ENCODE measurements at regions not wholly inside any gene's neighbourhood (a gene's known extent, or its start where the extent isn't known, plus 50 kb on each side); places are given as distances from the start of the nearest gene placed in this dataset.

DNA sequence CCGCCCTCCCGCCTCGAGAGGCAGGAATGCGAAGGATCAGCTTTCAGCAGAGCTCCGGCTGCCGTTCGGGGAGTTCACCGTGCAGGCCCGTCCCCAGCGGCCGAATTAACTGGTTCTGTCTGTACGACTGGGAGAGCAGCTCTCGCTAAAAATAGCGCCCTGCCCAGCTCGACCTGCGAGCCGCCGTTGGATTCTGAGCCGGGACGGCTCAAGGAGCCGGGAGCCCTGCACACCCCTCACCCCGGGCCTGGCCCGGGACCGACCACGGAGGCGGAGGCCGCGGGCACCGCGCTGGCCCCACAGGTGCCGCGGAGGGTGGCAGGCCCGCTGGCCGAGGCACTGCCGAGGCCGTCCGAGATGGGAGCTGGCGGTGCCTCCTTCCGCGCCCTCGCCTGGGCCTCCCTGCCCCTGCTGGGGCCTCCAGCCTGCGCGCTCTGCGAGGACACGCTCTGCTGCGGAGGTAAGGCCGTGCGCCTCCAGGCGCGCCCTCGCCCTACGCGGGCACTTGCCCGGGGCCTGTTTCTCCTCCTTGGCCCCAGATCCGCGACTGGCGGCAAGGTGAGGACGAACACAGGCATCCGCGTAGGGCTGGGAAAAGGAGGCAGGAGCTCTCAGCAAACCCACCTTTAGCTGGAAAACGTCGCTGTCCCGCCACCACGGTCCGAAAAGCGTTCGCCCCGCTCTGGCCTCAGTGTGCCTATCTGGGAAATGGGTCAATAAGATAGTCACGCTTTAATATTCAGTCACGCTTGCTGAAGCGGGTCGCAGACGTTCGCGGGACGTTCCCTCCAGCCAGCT lies 53.1 kb upstream of the DAB2IP start:
- ChIA-PET CTCF (no interaction called here), POLR2A (no interaction called here)

DNA sequence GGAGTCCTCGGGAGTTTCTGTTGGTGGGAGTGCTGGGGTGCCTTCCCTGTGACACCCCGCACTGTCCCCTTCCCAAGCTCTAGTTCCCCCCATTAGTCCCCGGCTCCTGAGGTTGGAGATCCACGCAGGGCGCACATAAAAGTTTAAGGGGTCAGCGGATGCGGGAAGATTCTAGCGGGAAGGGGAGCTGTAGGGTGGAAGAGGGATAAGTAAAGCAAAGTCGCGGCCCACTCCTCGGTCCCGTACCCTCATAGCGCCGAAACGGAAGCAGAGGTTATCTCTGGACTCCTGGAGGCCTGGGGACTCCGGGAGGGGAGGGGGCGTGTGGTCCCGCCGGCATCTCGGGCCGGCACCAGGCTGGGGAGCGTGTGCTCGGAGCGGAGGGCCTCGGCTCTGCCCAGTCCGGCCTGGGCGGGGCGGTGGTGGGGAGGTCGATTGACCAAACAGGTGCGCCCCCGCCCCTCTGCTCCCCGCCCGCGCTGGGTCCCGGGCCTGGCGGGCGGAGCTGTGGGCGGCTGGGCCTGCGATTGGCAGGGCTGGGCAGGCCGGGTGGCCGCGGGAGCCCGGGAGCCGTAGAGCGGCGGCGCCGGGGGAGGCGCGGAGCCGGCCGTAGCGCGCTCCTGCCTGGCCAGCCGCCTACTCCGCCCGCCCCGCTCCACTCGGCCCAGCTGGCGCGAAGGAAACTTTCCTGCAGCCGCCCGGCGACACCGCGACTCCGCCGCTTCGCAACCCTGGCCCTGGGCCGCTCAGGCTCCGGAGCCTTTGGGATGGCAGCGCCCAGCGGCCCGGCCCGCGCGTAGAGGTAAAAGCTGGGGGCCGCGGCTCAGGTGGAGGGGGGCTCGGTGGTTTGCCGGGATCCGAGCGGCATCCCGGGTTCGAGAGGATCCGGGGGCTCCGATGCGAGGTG lies 52.2 kb upstream of the DAB2IP start:
- CTCF ChIA-PET = no interaction called here

DNA sequence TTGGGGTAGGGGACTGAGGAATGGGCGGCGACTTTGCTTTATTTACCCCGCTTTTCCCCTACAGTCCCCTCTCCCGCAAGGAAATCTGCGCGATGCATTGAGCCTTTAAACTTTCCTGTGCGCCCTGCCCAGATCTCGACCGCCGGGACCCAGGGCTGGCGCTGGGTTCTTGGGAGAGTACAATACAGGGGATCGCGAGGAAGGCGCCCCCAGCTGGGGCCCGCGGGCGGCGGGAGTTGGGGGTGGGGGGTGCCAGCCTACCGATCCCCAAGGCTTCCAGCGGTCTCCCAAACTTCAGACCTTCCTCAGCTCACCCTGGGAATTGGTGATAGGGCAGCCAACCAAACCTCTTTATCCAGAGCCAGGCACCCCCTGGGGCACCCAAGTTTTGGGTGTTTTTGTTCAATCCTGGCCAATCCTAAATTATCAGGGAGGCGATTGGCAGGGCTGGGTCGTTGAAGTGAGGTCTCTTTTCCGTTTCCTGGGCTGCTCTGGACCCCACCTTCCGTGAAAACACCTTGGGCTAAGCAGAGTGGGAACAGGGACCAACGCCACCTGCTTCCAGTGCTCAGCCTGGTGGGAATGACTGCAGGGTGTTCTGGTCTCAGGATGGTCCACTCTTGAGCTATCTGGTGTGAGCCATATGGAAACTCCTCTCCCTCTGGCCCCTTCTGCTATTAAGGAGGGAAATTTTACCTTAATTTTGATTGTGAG lies 51.4 kb upstream of the DAB2IP start:
- ChIA-PET CTCF (no interaction called here), POLR2A (no interaction called here)

More for the DNA sequence above, 52.2 kb upstream of the DAB2IP start:
- POLR2A ChIA-PET = no interaction called here

DNA sequence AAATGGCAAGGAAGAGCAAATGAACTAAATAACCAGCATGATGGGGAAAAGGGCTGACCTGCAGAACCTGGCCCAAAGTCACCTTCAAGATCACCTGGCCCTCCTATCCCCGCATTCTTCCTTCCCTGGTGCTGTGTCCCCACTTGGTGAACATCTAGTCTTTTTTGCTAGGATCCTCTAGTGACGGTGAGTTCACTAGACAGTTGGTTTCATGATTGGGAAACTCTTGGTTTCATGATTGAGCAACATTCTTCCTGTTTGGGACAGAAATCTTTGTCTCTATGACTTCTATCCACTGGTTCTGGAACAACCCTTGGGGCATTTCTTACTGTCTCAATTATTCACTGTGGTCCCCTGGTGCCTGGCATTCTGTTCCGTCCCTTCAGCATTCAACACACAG lies 50.2 kb upstream of the DAB2IP start:
- ChIA-PET CTCF (no interaction called here), POLR2A (no interaction called here)

Measured in activated CD8-positive, alpha-beta memory T cell treated with anti-CD3 and anti-CD28 coated beads for 36 hours (primary cell).